H9 (cell line): ENCODE measurements at regions not wholly inside any gene's neighbourhood (a gene's known extent, or its start where the extent isn't known, plus 50 kb on each side); places are given as distances from the start of the nearest gene placed in this dataset.

Experiments
- DNase-seq: peaks from one replicate; pipeline ENCODE4 v3.0.0-alpha.2; 2017
- H2AFZ ChIP-seq: one replicate; pipeline ENCODE4 v1.6.1; 2013; ENCODE audit warnings: mild to moderate bottlenecking, low read length, control low read depth, moderate library complexity
- H2AK5ac ChIP-seq: 2 replicates; pipeline ENCODE4 v1.6.1; 2013; ENCODE audit warnings: low read length, control low read depth, mixed read lengths; ENCODE audit not compliant: insufficient read length
- H2BK120ac ChIP-seq: one replicate; pipeline ENCODE4 v1.6.1; 2013; ENCODE audit warnings: low read depth, mild to moderate bottlenecking, low read length, control low read depth, inconsistent platforms; ENCODE audit not compliant: poor library complexity, severe bottlenecking
- H2BK12ac ChIP-seq: 2 replicates; pipeline ENCODE4 v1.6.1; 2013; ENCODE audit warnings: low read length, control low read depth, mixed read lengths, low read depth; ENCODE audit not compliant: insufficient read length
- H2BK15ac ChIP-seq: 2 replicates; pipeline ENCODE4 v1.6.1; 2013; ENCODE audit warnings: low read depth, low read length, control low read depth
- H2BK20ac ChIP-seq: one replicate; pipeline ENCODE4 v1.6.1; 2013; ENCODE audit warnings: low read depth, mild to moderate bottlenecking, low read length, control low read depth, inconsistent platforms; ENCODE audit not compliant: poor library complexity, severe bottlenecking
- H2BK5ac ChIP-seq: 2 replicates; pipeline ENCODE4 v1.6.1; 2013; ENCODE audit warnings: low read length, control low read depth, mixed read lengths; ENCODE audit not compliant: insufficient read length
- H3K14ac ChIP-seq: 2 replicates; pipeline ENCODE4 v1.6.1; 2013; ENCODE audit warnings: low read length, control low read depth; ENCODE audit not compliant: insufficient read depth
- H3K18ac ChIP-seq: 2 replicates; pipeline ENCODE4 v1.6.1; 2013; ENCODE audit warnings: low read depth, mild to moderate bottlenecking, mixed read lengths, low read length, control low read depth; ENCODE audit not compliant: insufficient read length
- H3K23ac ChIP-seq: 2 replicates; pipeline ENCODE4 v1.6.1; 2013; ENCODE audit warnings: low read length, control low read depth, mixed read lengths, low read depth; ENCODE audit not compliant: insufficient read length
- H3K23me2 ChIP-seq: 2 replicates; pipeline ENCODE4 v1.6.1; 2013; ENCODE audit warnings: low read depth, mild to moderate bottlenecking, mixed read lengths, low read length, control low read depth; ENCODE audit not compliant: insufficient read length, poor library complexity, severe bottlenecking
- H3K27ac ChIP-seq: 2 replicates; pipeline ENCODE4 v1.5.1; 2013; ENCODE audit warnings: low read length, control low read depth, mixed read lengths, low read depth; ENCODE audit not compliant: insufficient read length
- H3K27me3 ChIP-seq: 2 replicates; pipeline ENCODE4 v1.6.1; 2013; ENCODE audit warnings: low read length, control low read depth, inconsistent platforms; ENCODE audit not compliant: insufficient read depth
- H3K4ac ChIP-seq: 2 replicates; pipeline ENCODE4 v1.6.1; 2013; ENCODE audit warnings: low read depth, mild to moderate bottlenecking, control low read depth, inconsistent platforms, low read length, moderate library complexity
- H3K4me1 ChIP-seq: 2 replicates; pipeline ENCODE4 v1.6.1; 2013; ENCODE audit warnings: low read length, control low read depth, inconsistent platforms; ENCODE audit not compliant: insufficient read depth
- H3K4me2 ChIP-seq: 2 replicates; pipeline ENCODE4 v1.6.1; 2013; ENCODE audit warnings: low read length, control low read depth, mixed read lengths; ENCODE audit not compliant: insufficient read length, insufficient read depth
- H3K56ac ChIP-seq: 2 replicates; pipeline ENCODE4 v1.6.1; 2013; ENCODE audit warnings: low read depth, mild to moderate bottlenecking, mixed read lengths, low read length, control low read depth; ENCODE audit not compliant: insufficient read length
- H3K79me1 ChIP-seq: 2 replicates; pipeline ENCODE4 v1.6.1; 2013; ENCODE audit warnings: low read depth, mild to moderate bottlenecking, moderate library complexity, low read length, control low read depth, inconsistent platforms; ENCODE audit not compliant: insufficient read depth, poor library complexity, severe bottlenecking
- H3K79me2 ChIP-seq: 2 replicates; pipeline ENCODE4 v1.6.1; 2013; ENCODE audit warnings: low read length, control low read depth, inconsistent platforms; ENCODE audit not compliant: insufficient read depth
- H3K9ac ChIP-seq: 2 replicates; pipeline ENCODE4 v1.6.1; 2013; ENCODE audit warnings: low read length, control low read depth, mixed read lengths; ENCODE audit not compliant: insufficient read length; ENCODE audit errors: extremely low read depth
- H3K9me3 ChIP-seq: one replicate; pipeline ENCODE4 v1.6.1; 2013; ENCODE audit warnings: low read depth, low read length, inconsistent platforms; ENCODE audit not compliant: control insufficient read depth
- H3T11ph ChIP-seq: one replicate; pipeline ENCODE4 v1.6.1; 2013; ENCODE audit warnings: mild to moderate bottlenecking, low read length, control low read depth, inconsistent platforms
- H4K20me1 ChIP-seq: one replicate; pipeline ENCODE4 v1.6.1; 2013; ENCODE audit not compliant: control insufficient read depth, insufficient read length, insufficient read depth
- H4K5ac ChIP-seq: 2 replicates; pipeline ENCODE4 v1.6.1; 2013; ENCODE audit warnings: low read depth, mild to moderate bottlenecking, mixed read lengths, low read length, control low read depth; ENCODE audit not compliant: insufficient read length
- H4K8ac ChIP-seq: replicated peaks from 2 replicates; pipeline ENCODE4 v1.6.1; 2013; ENCODE audit warnings: low read length, control low read depth, mixed read lengths, low read depth; ENCODE audit not compliant: insufficient read length
- H4K91ac ChIP-seq: 2 replicates; pipeline ENCODE4 v1.6.1; 2013; ENCODE audit warnings: low read depth, mild to moderate bottlenecking, moderate library complexity, mixed read lengths, low read length, control low read depth; ENCODE audit not compliant: insufficient read length
- H3K27ac Mint-ChIP-seq, 3 experiments: 2 replicates in 2 of 3; 3 replicates in 1 of 3; pipeline ENCODE4 v1.8.0; 2020 to 2021; ENCODE audit warnings: mixed read lengths in 3 of 3, mild to moderate bottlenecking in 1 of 3, moderate library complexity in 1 of 3
- H3K27me3 Mint-ChIP-seq: 2 replicates; pipeline ENCODE4 v1.8.0; 2021; ENCODE audit warnings: low read depth, mild to moderate bottlenecking, moderate library complexity, mixed read lengths
- H3K36me3 Mint-ChIP-seq, 3 experiments: 2 replicates in 2 of 3; 3 replicates in 1 of 3; pipeline ENCODE4 v1.8.0; 2020 to 2021; ENCODE audit warnings: low read depth in 3 of 3, mixed read lengths in 3 of 3; ENCODE audit not compliant: insufficient read depth in 1 of 3
- H3K4me1 Mint-ChIP-seq, 2 experiments: 2 replicates each; pipeline ENCODE4 v1.8.0; 2020; ENCODE audit warnings: mixed read lengths in 2 of 2
- H3K4me3 Mint-ChIP-seq, 2 experiments: 2 replicates in 1 of 2; 3 replicates in 1 of 2; pipeline ENCODE4 v1.8.0; 2020 to 2021; ENCODE audit warnings: mild to moderate bottlenecking in 2 of 2, mixed read lengths in 2 of 2, moderate library complexity in 1 of 2
- H3K9me3 Mint-ChIP-seq, 2 experiments: 2 replicates in 1 of 2; 3 replicates in 1 of 2; pipeline ENCODE4 v1.8.0; 2020; ENCODE audit warnings: mild to moderate bottlenecking in 2 of 2, mixed read lengths in 2 of 2, moderate library complexity in 1 of 2
- TF ChIP-seq, protein P1 (sequence below): fragments of 200-600 bp; sonication (generic); conservative IDR thresholded peaks from 3 replicates; pipeline ENCODE4 v1.8.0; 2021; ENCODE audit warnings: antibody characterized with exemption, mild to moderate bottlenecking

DNA sequence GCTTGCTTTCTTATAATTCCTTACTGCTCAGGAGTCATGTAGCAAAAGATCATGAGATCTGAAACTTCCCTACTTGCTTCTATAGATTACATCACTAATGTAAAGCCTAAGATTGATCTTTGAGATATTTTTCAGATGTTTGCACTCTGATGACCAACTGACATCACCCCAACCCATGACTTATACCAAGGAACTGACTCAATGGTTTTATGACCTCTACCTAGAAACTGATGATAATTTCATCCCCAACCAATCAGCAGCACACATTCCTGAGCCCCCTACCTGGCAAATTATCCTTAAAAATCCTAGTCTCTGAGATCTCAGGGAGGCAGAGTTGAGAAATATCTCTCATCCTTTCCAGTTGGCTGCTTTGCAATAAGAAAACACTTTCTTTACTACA lies 122.3 kb upstream of the CAMK1G start:
- Histone ChIP-seq H4K8ac (no peak overlapping the region), H3K79me2 (no peaks in the 10 kb centered on the region), H2AFZ (no peak overlapping the region), H2BK5ac (no peak overlapping the region), H4K20me1 (no peaks in the 10 kb centered on the region), H3K4me1 (no peaks in the 10 kb centered on the region), H3K27me3 (no peaks in the 10 kb centered on the region), H4K91ac (no peak overlapping the region), H3T11ph (no peak overlapping the region), H3K23ac (no peak overlapping the region), H3K56ac (no peak overlapping the region), H3K9ac (no peak overlapping the region), H3K27ac (no peak overlapping the region), H2BK15ac (no peak overlapping the region), H2BK20ac (no peak overlapping the region), H3K18ac (no peak overlapping the region), H3K4ac (no peak overlapping the region), H3K4me2 (no peak overlapping the region), H3K14ac (no peak overlapping the region), H3K9me3 (peaks cover 32% of the 10 kb centered on the region), H3K23me2 (no peaks in the 10 kb centered on the region), H2AK5ac (no peak overlapping the region), H4K5ac (no peak overlapping the region), H3K79me1 (no peaks in the 10 kb centered on the region), H2BK12ac (no peak overlapping the region), H2BK120ac (no peak overlapping the region)
- H3K9me3 Mint-ChIP-seq, result peaks cover 39 to 47% of the 10 kb centered on the region in 2 experiments
- no peak overlapping the region for H3K27ac Mint-ChIP-seq
- H3K27me3 Mint-ChIP-seq, result peaks cover 2% of the 10 kb centered on the region
- no peak for DNase-seq
- H3K4me1 Mint-ChIP-seq, result peaks cover 0 to 10% of the 10 kb centered on the region in 2 experiments; a peak in 3 of 4 replicates
- H3K36me3 Mint-ChIP-seq, result peaks cover 8 to 68% (median 35%) of the 10 kb centered on the region in 3 experiments
- H3K4me3 Mint-ChIP-seq, result no peak overlapping the region
- TF ChIP-seq, protein P1, sequence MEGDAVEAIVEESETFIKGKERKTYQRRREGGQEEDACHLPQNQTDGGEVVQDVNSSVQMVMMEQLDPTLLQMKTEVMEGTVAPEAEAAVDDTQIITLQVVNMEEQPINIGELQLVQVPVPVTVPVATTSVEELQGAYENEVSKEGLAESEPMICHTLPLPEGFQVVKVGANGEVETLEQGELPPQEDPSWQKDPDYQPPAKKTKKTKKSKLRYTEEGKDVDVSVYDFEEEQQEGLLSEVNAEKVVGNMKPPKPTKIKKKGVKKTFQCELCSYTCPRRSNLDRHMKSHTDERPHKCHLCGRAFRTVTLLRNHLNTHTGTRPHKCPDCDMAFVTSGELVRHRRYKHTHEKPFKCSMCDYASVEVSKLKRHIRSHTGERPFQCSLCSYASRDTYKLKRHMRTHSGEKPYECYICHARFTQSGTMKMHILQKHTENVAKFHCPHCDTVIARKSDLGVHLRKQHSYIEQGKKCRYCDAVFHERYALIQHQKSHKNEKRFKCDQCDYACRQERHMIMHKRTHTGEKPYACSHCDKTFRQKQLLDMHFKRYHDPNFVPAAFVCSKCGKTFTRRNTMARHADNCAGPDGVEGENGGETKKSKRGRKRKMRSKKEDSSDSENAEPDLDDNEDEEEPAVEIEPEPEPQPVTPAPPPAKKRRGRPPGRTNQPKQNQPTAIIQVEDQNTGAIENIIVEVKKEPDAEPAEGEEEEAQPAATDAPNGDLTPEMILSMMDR, result no peak
